ENCODE measurements at regions not wholly inside any gene's neighbourhood (a gene's known extent, or its start where the extent isn't known, plus 50 kb on each side); places are given as distances from the start of the nearest gene placed in this dataset.

DNA sequence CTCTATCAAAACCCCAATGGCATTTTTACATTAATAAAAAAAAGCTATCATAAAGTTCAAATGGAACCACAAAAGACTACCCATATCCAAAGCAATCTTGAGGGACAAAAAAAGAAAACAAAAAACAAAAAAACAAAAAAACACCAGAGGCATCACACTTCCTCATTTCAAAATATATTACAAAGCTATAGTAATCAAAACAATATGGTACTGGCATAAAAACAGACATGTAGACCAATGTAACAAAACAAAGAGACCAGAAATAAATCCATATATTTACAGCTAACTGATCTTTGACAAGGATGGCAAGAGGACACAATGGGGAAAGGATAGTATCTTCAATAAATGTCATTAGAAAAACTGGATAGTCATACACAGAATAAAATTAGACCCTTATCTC is 245.1 kb upstream of the MSX2 start:
- no peaks in the 10 kb centered on the region for H3K36me3 ChIP-seq
- no peak overlapping the region for H3K27ac ChIP-seq
- H3K9me3 ChIP-seq: no peaks in the 10 kb centered on the region
- TF ChIP-seq EP300 (IDR thresholded peaks at IDR 0.05) (no peak), POLR2A (IDR thresholded peaks at IDR 0.05) (no peak)
- TF ChIP-seq, protein P1, sequence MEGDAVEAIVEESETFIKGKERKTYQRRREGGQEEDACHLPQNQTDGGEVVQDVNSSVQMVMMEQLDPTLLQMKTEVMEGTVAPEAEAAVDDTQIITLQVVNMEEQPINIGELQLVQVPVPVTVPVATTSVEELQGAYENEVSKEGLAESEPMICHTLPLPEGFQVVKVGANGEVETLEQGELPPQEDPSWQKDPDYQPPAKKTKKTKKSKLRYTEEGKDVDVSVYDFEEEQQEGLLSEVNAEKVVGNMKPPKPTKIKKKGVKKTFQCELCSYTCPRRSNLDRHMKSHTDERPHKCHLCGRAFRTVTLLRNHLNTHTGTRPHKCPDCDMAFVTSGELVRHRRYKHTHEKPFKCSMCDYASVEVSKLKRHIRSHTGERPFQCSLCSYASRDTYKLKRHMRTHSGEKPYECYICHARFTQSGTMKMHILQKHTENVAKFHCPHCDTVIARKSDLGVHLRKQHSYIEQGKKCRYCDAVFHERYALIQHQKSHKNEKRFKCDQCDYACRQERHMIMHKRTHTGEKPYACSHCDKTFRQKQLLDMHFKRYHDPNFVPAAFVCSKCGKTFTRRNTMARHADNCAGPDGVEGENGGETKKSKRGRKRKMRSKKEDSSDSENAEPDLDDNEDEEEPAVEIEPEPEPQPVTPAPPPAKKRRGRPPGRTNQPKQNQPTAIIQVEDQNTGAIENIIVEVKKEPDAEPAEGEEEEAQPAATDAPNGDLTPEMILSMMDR (IDR thresholded peaks at IDR 0.05): no peak
- intact Hi-C loops (cut with DNase I): no loop called here
- DNase-seq: no peak
- no peaks in the 10 kb centered on the region for H3K4me1 ChIP-seq (ENCODE audit: insufficient read depth)
- H3K27me3 ChIP-seq: no peaks in the 10 kb centered on the region
- H3K4me3 ChIP-seq: no peak overlapping the region

DNA sequence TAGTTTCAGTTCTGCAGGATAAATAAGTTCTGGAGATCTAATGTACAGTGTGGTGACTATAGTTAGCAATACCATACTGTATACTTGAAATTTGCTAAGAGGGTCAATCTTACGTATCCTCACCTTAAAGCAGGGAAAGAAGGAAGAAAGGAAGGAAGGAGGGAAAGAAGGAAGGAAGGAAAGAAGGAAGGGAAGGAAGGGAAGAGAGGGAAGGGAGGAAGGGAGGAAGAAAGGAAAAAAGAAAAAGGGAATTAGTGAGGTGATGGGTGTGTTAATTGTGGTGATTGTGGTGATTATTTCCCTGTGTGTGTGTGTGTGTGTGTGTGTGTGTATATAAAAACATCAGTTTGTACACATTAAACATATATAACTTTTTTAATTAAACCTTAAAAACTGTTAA is 242.6 kb upstream of the MSX2 start:
- TF ChIP-seq, protein P1 (IDR thresholded peaks at IDR 0.05): no peak
- no peak for TF ChIP-seq EP300 (IDR thresholded peaks at IDR 0.05)
- H3K4me1 ChIP-seq (ENCODE audit: insufficient read depth): no peaks in the 10 kb centered on the region
- no peak overlapping the region for H3K27ac ChIP-seq
- no peak for DNase-seq
- WGBS, 3 donors: 81 to 86% (median 83%) methylated on average over 1 of the region's 1 CpG
- H3K4me3 ChIP-seq: no peak overlapping the region
- H3K27me3 ChIP-seq: no peaks in the 10 kb centered on the region
- intact Hi-C loops (cut with DNase I): no loop called here
- no peaks in the 10 kb centered on the region for H3K36me3 ChIP-seq
- no peaks in the 10 kb centered on the region for H3K9me3 ChIP-seq

DNA sequence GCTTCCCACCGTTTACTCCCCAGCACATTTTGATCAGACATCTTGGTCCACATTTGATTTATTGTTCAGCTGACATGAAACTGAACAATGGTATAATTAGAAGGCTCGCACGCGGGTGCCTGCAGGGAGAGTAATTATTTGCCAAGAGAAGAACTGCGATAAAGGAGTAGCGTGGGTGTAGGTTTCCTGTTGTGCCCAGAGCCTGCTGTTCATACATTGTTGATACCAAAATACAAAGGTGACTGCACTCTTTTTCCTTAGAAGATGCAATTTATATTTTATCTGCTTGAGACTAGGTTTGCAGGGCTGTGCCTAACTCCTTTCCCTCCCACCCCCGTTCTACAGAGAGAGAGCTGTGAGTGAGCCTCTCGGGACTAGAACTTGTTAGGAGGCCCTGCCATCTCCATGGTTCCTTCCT is 241.8 kb upstream of the MSX2 start:
- H3K27ac ChIP-seq: no peak overlapping the region
- TF ChIP-seq, protein P1 (IDR thresholded peaks at IDR 0.05): no peak
- TF ChIP-seq EP300 (IDR thresholded peaks at IDR 0.05) (no peak), POLR2A (IDR thresholded peaks at IDR 0.05) (no peak)
- intact Hi-C loops (cut with DNase I): no loop called here
- no peak for DNase-seq
- no peaks in the 10 kb centered on the region for H3K9me3 ChIP-seq
- H3K36me3 ChIP-seq: no peaks in the 10 kb centered on the region
- no peaks in the 10 kb centered on the region for H3K27me3 ChIP-seq
- WGBS, 3 donors: 1 to 14% (median 3%) methylated on average over 8 of the region's 8 CpGs
- no peaks in the 10 kb centered on the region for H3K4me1 ChIP-seq (ENCODE audit: insufficient read depth)
- no peak overlapping the region for H3K4me3 ChIP-seq

DNA sequence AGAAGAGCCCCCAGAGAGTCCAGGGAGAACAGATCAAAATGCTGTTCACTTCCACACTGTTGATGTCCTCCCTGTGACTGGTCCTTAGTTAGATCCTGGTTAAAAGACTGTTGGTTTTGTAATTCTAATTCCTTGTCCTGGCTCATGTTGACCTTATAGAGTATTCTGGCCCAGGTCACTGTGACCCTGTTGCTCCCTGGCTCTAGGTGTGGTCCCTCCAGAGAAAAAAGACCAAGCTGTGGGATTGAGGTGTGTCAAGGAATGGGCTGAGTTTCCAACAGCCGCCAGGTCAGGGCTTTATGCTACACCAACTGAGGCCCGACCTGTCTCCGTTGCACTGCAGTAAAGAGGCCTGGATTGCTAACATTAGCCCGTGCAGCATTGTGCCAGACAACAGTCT is 241.0 kb upstream of the MSX2 start:
- no peak overlapping the region for H3K4me3 ChIP-seq
- H3K9me3 ChIP-seq: no peaks in the 10 kb centered on the region
- intact Hi-C loops (cut with DNase I): no loop called here
- TF ChIP-seq POLR2A (IDR thresholded peaks at IDR 0.05) (no peak), EP300 (IDR thresholded peaks at IDR 0.05) (no peak)
- TF ChIP-seq, protein P1 (IDR thresholded peaks at IDR 0.05): no peak
- no peak overlapping the region for H3K27ac ChIP-seq
- WGBS, 3 donors: 85 to 90% (median 89%) methylated on average over 4 of the region's 4 CpGs
- no peaks in the 10 kb centered on the region for H3K36me3 ChIP-seq
- no peaks in the 10 kb centered on the region for H3K4me1 ChIP-seq (ENCODE audit: insufficient read depth)
- DNase-seq: no peak
- H3K27me3 ChIP-seq: no peaks in the 10 kb centered on the region

DNA sequence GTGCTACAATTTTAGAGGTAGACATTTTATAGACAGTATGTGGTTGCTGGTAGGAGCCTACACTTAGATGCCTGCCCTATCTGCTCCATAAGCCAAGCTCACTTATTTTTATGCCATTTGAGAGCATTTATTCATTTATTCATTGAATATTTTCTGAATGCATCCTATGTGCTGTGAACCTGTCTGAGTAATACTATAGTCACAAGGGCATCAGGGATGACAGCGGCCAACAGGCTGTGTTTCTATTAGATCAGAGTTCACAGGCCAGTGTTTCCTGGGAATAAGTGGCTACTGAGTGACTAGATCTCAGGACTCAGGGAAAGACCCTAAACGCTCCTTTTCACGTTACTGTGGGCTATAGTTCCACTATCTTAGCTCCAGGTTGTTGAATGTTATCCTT is 235.2 kb upstream of the MSX2 start:
- DNase-seq: no peak
- intact Hi-C loops (cut with DNase I): no loop called here

More for the DNA sequence above, 235.2 kb upstream of the MSX2 start:
- no peak overlapping the region for H3K27ac ChIP-seq
- no peaks in the 10 kb centered on the region for H3K9me3 ChIP-seq
- TF ChIP-seq, protein P1 (IDR thresholded peaks at IDR 0.05): no peak
- TF ChIP-seq POLR2A (IDR thresholded peaks at IDR 0.05) (no peak), EP300 (IDR thresholded peaks at IDR 0.05) (no peak)
- 83 to 89% (median 89%) methylated on average over 3 of the region's 3 CpGs for WGBS, 3 donors
- no peaks in the 10 kb centered on the region for H3K4me1 ChIP-seq (ENCODE audit: insufficient read depth)
- H3K27me3 ChIP-seq: no peaks in the 10 kb centered on the region
- no peak overlapping the region for H3K4me3 ChIP-seq
- H3K36me3 ChIP-seq: no peaks in the 10 kb centered on the region
